SK-N-SH treated with all-trans-retinoic acid at 6 μM for 48 hours (cell line): ENCODE measurements at regions not wholly inside any gene's neighbourhood (a gene's known extent, or its start where the extent isn't known, plus 50 kb on each side); places are given as distances from the start of the nearest gene placed in this dataset.

Source experiments
- BACH2 ChIP-seq: fragments of 250-450 bp; sonication (Bioruptor Pico); IDR thresholded peaks from 2 replicates; pipeline ENCODE4 v1.9.0; 2021; ENCODE audit warnings: mild to moderate bottlenecking, borderline replicate concordance
- CSDC2 ChIP-seq: fragments of 250-450 bp; sonication (Bioruptor Pico); IDR thresholded peaks from 2 replicates; pipeline ENCODE4 v1.5.0; 2020; ENCODE audit warnings: mild to moderate bottlenecking, moderate library complexity
- CSRNP3 ChIP-seq: fragments of 250-450 bp; sonication (Bioruptor Pico); IDR thresholded peaks from 2 replicates; pipeline ENCODE4 v1.5.1; 2021; ENCODE audit warnings: mild to moderate bottlenecking, moderate library complexity
- PATZ1 ChIP-seq: fragments of 250-450 bp; sonication (Bioruptor Pico); IDR thresholded peaks from 2 replicates; pipeline ENCODE4 v1.8.0; 2020; ENCODE audit warnings: mild to moderate bottlenecking, moderate library complexity, borderline replicate concordance
- RARB ChIP-seq: fragments of 250-450 bp; sonication (Bioruptor Pico); IDR thresholded peaks from 2 replicates; pipeline ENCODE4 v1.8.0; 2021; ENCODE audit warnings: mild to moderate bottlenecking, moderate library complexity
- TOX ChIP-seq: fragments of 250-450 bp; sonication (Bioruptor Pico); IDR thresholded peaks from 2 replicates; pipeline ENCODE4 v1.8.0; 2021; ENCODE audit warnings: mild to moderate bottlenecking, moderate library complexity, borderline replicate concordance
- ZFP30 ChIP-seq: fragments of 450-650 bp; formaldehyde crosslinking; IDR thresholded peaks from 2 replicates; pipeline ENCODE4 v1.5.0; 2022; ENCODE audit warnings: mild to moderate bottlenecking, moderate library complexity
- ZNF8 ChIP-seq: fragments of 450-650 bp; formaldehyde crosslinking; IDR thresholded peaks from 2 replicates; pipeline ENCODE4 v1.5.0; 2020; ENCODE audit warnings: mild to moderate bottlenecking, moderate library complexity

- no peak for TF ChIP-seq ZFP30
- no peak for TF ChIP-seq CSRNP3
- TF ChIP-seq CSDC2 (CRISPR knock-in tag), result no peak
- no peak for TF ChIP-seq TOX (CRISPR knock-in tag)
- TF ChIP-seq BACH2 (CRISPR knock-in tag), result no peak
- TF ChIP-seq ZNF8 (CRISPR knock-in tag), result no peak
- no peak for TF ChIP-seq PATZ1 (CRISPR knock-in tag)
- no peak for TF ChIP-seq RARB
Observed at GRCh38 chr7:155939350-155939749, 127.1 kb upstream of the SHH start.
